GM21390 (cell line): ENCODE measurements at regions not wholly inside any gene's neighbourhood (a gene's known extent, or its start where the extent isn't known, plus 50 kb on each side); places are given as distances from the start of the nearest gene placed in this dataset.
"Not testable (repeated sequence)": the region's sequence is repeated elsewhere in the genome, so short reads cannot be mapped to it uniquely, and the experiment has no call there.

Experiments used
- ATAC-seq: cut with Tn5 transposase; IDR thresholded peaks from one replicate; pipeline ENCODE4 v1.9.1; 2021; ENCODE audit not compliant: unreplicated experiment

DNA sequence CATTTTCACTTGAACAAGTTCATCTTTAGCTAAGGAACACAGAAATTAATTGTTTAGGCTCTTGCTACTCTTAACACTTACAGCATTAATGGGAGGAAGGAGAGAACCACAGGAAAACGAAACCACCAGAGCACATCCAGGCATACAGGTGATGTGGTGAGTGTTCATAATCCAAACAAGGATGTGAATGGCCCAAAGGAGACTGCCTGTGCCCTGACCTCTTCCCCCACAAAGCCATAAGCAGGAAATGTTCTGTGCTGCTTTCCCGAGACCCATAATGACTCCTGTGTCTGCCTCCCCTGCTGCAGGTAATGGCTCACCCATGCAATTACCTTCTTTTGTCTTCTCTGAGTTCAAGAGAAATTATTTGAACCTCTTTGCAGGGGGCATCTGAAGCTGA is 295.9 kb upstream of the LINC00305 start:
- no peak for ATAC-seq

DNA sequence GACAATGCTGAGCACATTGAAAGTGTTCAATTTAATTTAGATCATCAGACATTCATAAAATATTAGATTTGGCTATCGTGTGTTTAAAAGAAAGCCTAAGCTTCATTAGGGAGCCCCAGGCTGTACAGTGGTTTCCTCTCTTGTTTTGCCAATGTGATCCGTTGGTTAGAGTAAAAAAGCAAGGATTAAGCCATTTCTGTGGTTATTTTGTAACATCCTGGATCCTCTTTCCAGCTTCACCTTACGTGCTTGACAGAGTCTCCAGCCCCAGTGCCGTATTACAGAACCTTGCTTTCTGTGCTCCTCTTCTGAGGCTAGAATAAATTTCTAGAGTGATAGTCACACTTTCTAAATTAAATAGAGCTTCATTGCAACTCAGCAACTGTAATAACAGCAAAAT is 289.3 kb upstream of the LINC00305 start:
- no peak for ATAC-seq

DNA sequence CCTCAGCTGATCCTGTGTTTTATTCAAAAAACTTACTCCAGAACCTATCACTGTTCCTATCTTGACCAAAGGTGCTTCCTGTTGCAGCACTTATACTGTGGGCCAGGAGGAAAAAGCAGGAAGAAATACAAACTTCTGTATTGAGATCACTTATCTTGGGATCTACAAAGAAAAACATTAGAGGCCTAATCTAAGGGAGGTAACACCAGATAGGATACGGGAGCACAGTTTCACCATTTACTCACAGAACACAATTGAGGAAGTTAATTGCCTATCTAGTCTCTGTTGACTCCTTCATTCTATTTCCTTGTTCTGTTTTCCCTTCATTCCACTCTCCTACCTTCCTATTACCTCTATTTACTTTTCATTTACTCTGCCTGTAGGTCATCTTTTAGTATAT is 287.2 kb upstream of the LINC00305 start:
- ATAC-seq: no peak

DNA sequence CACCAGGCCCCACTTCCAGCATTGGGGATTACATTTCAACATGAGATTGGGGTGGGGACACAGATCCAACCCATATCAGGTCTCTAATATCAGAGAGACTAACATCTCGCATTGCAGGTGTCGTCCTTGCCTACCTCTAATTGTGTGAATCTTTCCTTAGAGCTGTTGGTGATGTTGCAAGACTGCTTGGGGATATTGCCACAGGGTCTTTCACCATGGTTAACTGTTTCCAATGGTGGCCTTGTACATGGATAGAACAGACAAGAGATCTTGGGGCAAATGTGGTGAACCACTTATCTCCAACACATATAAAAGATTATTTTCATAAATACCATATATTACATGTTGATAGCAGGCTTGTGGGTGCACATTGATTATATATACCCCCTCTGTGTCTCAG is 270.3 kb upstream of the LINC00305 start:
- ATAC-seq: no peak

DNA sequence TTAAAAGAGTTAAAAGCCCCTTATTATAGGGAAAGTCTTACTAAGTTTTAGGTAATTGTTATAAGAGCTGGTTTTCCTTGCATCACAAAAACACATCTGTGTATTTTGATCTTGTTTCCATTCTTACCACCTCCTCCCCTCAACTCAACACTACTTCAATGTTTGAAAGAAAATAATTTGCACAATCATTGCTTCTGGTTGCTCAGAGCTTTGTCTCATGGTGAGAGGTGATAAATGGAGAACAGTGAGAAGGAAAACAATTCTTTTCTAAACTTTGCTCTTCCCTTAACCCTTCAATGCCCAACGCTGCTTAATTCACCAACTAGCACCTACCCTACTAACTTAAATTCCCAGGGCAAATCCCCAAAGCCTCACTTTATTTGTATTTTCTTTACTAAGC is 268.1 kb upstream of the LINC00305 start:
- ATAC-seq: no peak

DNA sequence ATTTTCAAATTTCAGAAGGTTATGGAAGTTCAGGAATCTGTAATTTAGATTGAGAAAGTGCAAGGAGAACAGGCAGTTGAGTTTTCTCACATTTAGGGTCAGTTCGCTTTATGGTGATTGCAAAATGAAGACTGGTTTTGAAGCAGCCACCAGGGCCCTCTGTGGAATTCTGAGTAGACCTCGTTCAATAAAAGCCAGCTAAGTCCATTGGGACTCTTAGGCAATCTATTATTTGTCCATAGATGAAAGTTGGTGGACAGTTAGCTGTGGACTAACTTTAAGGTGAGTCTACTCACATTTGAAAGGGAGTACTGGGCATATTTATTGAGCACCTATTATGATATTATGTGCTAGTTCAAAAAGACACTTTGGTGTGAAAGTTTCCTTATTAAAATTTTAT is 266.3 kb upstream of the LINC00305 start:
- ATAC-seq: no peak

DNA sequence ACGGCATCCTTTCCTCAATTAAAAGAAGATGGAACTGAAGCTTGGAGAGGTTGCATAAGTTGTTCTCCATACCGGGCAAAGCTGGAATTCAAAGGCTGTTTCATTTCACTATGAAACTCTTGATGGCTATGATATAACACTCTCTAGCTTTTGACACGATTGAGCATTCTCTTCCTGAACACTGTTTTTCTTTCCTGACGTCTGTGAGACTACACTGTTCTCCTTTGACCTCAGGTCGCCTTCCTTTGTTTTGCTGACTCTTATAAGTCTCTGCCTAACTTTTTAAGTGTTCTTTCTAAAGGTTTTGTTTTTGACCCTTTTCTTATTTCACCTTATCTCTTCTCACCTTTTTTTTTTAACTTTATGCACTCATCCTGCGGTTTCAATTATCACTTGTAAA is 261.8 kb upstream of the LINC00305 start:
- no peak for ATAC-seq

DNA sequence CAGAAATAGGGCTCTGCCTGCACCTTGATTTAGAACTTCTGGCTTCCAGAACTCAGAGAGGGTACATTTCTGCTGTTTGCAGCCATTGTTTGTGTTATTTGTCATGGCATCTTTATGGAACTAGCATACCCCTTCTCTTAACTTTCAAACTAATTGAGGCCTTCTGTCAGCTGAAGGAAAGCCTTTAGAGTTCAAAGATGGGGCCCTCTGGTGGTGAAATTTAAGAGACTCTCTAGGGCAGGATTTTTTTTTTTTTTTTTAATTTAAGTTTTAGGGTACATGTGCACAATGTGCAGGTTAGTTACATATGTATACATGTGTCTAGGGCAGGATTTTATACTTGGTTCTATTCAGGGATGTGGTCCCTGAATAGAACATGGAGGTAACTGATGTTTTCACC is 260.6 kb upstream of the LINC00305 start:
- no peak for ATAC-seq

DNA sequence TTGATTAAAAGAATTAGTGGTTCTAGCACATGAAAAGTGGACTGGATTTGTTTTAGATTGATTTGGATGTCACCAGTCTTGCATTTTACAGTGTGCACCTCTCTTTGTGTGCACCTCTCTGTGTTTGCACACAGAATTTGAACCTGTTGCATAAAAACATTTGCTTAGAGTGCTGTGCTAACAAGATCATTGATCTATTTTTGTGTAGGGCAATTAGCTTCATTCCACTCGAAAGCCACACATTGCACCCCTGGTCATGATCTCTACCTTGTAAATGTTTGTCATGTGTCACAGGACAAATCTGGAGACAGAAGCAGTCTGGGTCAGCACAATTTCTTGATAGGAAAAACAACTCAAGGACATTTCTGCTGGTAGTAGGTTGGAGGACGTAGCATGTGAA is 258.7 kb upstream of the LINC00305 start:
- ATAC-seq: no peak

DNA sequence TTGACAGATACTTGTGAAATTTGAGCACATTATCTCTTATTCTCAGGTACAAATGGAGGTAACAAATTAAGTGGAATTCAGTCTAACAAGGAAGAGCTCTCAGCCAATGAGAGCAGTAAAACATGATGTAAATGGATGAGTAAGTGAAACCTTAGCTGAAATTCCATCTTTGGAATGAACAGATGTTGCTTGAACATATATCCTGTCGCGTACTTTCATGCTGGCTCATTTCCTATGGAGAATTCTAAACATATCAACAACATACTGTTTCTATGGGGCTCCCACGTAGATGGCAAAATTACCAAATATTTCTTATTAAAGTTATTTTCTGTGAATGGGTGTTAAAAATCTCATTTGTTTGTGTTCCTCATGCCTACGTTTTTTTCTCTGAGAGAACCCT is 256.3 kb upstream of the LINC00305 start:
- ATAC-seq: no peak

DNA sequence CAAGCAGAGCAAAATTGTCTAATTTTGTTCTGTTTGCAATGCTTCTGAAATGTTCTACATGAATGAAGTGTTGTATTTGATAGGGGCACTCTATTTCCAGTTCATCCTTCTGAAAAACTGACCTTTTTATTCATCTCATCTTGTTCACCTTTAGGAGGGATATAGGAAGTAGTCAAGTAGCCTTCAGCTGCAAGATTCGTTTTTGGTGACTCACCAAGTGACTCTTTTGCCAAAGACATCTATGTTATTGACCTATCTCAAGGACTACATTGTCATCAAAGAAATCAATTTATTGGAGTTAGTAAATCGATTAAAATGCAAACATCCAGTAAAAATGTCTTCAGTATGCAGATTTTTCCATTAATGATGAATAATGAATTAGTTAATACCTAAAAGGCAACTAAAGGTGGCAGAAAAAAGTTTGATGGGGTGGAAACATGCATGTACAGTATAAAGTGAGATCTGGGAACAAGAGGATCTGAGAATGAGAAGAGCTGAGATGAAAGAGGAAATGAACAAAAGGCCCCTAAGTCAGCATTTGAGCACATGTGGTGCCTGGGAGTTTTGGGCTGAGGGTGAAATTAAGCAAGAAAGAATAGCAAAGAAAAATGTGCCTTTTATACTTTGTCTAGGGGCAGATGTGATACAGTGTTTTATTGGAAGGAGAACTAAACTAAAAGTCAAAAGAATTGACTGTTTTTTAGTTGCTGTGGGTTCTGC is 255.1 kb upstream of the LINC00305 start:
- ATAC-seq: no peak

DNA sequence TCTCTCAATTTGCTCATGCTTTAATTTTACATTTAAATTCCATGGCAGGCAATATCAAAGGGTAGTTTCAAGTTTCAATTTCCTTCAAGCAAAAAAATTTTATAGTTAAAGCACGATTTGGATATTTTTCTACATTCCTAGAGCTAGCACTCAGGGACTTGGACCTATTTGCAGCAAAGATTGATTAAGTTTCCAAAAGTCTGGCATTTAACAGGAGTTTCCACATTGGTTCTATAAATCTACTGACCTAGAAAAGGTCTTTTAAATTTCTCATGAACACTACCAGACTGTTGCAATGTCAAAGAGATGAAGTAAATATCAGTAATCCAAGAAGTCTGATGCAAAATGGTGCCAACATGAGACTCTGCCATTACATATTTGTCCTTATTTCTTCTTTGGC is 253.7 kb upstream of the LINC00305 start:
- no peak for ATAC-seq

DNA sequence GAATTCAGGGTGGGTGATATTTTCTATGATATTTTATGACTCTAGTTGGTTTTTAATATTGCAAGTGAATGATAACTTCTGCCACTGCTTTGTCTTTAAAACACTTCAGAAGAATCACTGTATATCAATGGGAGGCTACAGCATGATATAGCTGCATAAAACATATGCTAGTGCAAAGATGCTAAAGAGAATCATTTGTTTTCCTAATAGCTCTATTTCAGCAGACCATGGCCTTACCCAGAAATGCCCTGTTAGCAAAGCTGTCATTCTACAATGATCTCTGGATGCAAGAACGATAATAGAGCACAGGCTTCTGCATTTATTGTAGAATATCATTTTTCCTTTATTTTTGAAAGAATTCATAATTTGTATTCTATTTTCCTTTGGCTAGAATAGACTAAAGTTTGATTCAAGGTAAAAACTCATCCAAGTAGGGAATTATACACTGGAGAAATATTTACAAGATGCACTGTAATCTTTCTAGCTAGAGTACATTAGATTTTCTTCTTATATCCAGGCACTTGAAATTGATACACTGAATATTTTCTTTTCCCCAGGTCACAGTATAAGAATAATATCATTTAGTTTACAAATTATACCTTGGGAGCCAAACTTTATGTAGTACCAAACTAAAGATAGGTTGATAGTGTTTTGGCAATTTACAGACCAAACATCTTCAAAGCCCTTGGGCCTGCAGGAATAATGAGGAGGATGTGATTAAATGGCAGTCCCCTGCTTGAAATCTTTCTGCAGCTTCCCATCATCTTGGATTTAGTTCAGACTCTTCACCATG is 252.6 kb upstream of the LINC00305 start:
- ATAC-seq: no peak

DNA sequence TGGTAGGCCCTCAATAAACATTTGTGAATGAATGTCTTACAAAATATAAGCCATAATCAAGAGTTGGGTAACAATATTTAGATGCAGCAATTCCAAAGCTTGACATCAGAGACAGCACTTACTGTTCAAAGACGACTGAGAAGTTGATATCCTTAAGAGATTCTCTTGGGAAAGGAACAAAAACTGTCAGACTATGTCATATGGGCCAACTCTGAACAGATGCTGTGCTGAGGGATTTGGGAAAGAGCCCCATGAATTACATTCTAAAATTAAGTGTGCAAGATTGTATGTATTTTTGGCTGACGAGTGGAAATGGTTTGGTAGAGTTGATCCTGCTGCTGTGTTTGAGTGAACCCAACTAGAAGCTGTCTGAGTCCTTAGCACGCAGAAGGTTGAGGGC is 250.7 kb upstream of the LINC00305 start:
- ATAC-seq: no peak

DNA sequence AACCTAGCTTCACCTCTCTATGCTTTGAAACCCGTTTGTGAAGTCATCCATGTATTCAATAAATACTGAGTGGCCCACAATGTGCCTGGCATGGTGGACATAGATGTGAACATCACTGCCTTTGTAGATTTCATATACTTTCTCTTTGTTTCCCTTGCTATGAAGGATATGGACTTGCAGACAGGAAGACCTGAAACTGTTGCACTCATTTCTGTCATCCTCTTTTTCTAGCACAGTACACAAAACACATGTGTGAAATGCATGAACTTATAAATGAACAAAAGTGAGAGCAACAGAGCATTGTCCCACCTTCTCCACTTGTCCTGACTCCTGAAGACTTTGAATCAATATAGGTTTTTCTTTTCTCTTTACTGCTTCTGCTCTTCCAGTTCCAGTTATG is 249.4 kb upstream of the LINC00305 start:
- no peak for ATAC-seq

DNA sequence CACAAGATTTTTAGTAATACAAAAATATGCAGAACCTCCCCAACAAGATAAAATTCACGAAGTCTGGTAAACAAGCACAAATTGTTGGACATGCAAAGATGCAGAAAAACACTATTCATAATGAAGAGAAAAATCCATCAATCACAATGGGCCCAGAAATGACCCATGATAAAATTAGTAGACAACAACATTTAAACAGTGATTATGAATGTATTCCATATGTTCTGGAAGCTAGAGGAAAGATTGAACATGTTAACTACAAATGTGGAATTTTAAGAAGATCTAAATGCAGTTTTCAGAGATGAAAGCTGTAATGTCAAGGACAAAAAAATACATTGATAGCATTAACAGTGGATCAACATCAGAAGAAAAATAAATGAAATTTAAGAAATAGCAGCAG is 243.3 kb upstream of the LINC00305 start:
- ATAC-seq: no peak

DNA sequence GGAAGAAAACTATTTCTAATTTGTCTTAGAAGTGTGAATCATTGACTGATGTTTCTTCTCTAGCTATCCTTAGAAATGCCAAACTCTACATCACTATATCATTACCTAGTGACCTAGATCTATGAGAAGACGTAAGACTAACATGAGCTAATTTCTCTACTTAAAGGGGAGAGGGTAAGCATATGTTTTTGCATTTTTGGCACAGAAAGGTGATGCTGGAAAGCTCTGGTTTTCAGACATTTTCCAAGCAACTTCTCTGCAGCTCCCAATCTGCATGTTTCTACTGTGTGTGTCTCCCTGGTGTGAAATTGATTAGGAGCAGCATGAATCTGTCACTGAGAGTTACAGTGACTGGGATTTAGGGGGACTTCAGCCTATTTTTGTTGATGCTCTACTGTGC is 235.2 kb upstream of the LINC00305 start:
- no peak for ATAC-seq

DNA sequence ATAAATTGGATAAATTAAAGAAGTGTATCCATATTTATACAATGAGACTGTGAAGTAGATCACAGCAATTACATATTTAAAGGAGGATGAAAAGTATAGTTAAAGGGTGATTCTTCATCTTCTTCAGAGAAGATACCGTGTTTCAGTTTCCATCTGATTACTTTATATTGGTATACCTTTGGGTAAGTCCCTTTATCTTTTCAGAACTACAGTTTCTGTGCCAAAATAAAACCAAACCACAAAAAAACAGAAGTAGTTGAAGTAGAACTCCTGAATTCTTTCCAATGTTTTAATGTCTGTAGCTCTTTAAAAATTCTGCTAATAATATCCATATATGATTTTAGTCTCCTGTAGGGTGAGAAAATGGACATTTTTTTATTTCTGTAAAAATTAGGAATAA is 231.2 kb upstream of the LINC00305 start:
- ATAC-seq: peak; percentile 96

DNA sequence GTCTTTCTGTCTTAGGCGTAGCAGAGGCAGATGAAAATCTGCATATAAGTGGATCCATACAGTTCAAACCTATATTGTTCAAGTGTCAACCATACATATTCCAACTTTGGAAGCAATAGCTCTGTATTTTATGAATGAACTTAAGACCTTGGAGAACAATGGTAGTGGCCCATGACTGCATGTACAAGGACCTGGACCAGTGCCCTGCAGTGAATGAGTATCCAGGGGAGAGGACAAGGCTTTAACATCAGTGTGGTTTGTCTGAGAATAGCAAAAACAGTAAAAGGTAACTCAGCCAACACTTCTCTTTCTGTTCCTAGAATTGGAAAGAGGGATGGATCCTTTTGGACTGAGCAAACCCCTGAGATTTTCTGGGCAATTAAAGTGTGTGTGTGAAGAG is 230.8 kb upstream of the LINC00305 start:
- ATAC-seq: peak; percentile 18

DNA sequence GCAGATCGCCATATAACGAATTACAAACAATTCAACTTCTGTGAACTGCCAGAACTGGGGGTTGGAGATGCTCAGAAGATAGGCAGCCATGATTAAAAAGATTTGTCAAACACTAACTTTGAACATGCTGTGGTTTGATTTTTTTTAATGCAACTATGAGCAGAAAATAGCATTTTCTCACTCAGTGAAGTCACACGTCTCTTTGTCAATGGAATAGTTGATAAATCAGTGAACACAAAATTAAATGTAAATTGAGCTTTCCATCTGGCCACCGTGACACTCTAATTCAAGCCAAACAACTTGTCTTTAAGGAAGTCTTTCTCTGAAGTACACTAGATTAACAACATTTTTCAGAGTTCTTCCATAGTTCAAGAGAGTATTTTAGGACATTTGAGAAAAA is 228.6 kb upstream of the LINC00305 start:
- ATAC-seq: no peak

DNA sequence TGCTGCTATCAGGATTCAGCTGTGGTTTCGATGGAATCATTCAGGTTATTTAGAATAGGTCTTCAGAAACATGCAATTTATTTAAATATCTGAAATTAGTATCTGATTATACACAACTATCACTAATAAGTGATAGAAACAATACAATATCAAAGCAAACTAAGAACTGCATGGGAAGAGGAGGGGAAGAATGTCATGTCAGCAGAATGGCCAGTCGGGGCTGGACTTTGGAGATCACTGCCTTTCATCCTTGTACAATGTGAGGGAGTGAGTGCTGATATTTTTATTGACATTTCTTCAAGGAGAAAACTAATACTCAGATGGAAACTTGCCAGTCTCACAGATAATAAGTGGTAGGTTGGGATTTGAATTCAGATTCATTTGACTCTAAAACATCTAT is 224.0 kb upstream of the LINC00305 start:
- ATAC-seq: no peak

DNA sequence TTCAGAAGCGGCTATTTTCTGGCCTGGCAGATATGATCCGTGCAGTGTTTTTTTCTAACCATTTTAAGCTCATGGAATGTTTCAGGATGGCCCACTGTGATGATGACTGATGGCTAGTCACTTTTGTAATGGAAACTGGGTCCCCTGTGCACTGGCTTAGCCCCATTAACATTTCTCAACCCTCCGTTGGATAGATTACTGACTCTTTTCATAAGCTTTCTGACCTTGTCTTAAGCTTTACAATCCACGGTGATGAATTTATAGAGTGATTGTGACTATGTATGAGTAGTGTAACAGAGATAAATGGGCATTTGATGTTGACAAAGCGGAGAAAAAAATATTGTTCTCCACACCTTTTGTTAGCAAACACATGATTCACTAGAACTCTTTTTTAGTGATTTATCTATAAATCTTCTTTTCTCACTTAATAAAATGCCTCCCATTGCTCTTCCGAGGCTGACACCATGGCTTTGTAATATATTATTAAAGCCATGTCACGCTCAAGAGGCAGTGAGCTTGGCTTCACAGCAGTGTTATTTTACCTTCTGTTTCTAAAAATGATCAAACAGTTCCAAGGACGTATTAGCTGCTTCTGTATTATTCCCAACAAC is 221.0 kb upstream of the LINC00305 start:
- ATAC-seq: not testable (repeated sequence)
